ENCODE measurements at regions not wholly inside any gene's neighbourhood (a gene's known extent, or its start where the extent isn't known, plus 50 kb on each side); places are given as distances from the start of the nearest gene placed in this dataset.
"Not testable (repeated sequence)": the region's sequence is repeated elsewhere in the genome, so short reads cannot be mapped to it uniquely, and the experiment has no call there.

DNA sequence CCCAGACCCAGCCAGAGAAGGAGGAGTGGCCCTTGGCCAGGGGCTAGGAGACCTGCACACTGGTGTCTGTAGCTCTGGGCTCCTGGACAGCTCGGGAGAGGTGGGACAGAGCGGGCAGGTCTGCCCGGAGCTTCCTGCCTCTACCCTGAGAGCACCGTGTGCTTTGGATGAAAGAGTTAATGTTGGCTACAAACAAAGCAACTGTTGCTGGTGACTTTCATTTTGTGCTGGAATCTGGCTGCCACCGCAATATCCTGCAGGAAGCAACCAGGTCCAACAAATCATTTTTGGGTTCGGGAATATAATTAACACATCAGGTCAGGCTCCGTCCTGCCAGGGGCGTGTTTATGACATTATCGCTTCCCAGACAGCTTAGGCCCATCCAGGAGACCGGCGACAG, 441.8 kb upstream of the MKI67 start:
- in situ Hi-C loops (cut with HindIII; ENCODE audit: low pct_ligation_motif_present, low pct_unique_long_range_greater_than_20kb, low sequenced_read_pairs) = no loop called here
- no peak for DNase-seq

DNA sequence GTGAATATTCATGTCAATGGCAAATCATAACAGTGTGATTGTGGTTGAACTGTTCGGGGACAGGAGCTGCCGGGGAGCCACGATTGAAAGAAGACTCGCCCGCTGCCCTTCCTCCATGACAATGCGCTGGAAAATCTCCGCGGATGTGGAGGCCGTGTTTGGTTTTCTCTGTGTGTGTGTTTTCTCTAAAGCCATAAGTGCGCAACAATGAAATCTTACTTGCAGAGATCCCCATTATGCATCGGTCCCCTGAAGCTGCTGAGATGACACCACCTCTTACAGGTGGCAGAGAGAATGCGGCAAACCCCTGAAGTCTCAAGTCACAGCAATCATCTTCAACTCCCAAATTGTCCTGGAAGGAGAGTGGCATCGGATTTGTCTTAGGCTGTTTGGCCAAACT, 442.3 kb upstream of the MKI67 start:
- no peak for DNase-seq
- in situ Hi-C loops (cut with HindIII; ENCODE audit: low pct_ligation_motif_present, low pct_unique_long_range_greater_than_20kb, low sequenced_read_pairs) = no loop called here

DNA sequence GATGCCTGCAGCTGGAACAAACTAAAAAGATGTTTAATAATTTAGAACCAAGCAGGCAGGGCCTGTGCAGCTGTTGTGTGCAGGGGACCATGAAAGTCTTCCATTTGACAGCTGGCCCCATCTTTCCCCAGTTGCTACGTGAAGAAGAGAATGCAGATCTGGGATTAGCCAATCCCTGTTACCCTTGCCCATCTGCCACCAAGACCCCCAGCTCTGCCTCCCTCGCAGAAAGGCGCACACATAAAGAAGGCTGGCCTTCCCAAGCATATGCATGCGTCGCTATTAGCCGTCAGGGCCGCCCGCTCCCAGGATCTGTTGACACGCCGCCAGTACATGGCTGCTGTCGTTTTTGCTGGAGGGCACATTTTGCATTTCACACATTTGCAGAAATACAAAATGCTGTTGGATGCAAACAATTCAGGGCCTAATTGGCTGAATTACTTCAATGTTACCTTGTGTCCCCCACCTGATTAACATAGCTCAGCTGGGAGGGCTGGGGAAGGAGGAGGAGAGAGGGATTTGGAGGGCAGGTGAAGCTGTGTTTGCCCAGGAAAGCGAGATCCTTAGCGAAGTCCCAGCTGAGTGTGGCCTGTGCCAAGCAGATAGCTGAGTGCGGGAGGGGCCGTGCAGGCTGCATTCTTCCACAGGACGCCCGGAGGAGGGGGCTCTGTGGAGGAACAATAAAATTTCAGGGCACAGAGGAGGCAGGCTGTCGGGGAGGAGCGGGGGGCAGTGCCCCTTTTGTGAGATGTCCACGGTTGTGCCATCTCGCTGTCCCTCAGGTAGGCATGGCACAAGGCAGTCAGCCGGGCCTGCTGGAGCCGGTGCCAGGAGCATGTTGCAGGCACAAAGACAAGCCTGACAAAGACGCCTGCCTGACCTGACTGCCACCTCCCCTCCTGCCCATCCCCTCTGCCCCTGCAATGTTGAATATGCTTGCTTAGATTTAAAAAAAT, 443.0 kb upstream of the MKI67 start:
- DNase-seq = no peak

DNA sequence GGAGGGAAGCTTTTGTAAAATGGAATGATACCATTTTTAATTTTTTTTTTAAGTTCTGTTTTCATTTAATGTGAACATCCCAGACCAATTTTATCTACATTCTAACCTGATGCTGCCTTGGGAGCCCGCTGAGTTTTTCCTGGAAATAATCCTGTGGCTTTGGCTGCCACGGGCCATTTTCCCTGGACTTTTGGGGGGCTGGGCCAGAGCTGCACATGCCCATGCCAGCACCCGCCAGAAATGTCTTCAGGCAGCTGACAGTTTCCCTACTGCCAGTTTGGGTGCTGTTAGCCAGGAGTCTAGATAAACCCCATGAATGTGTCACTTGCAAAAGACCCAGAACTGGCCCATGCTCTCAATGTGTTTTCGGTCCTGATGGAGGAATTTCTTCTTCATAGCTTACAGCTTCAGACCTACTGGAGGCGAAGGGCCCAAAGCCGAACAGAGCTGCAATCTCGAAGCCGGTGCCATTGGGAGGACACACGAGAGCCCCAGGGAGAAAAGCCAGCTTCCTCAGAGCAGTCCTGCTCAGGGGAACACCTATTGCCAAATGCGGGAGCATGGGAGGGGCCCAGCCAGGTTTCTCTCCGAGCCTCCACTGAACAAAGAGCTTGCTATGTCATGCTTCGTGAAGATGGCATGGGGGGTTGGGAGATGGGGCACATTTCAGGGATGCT, 444.2 kb upstream of the MKI67 start:
- in situ Hi-C loops (cut with HindIII; ENCODE audit: low pct_ligation_motif_present, low pct_unique_long_range_greater_than_20kb, low sequenced_read_pairs) = no loop called here
- DNase-seq = no peak

More for the DNA sequence above, 443.0 kb upstream of the MKI67 start:
- in situ Hi-C loops (cut with HindIII; ENCODE audit: low pct_ligation_motif_present, low pct_unique_long_range_greater_than_20kb, low sequenced_read_pairs) = no loop called here

DNA sequence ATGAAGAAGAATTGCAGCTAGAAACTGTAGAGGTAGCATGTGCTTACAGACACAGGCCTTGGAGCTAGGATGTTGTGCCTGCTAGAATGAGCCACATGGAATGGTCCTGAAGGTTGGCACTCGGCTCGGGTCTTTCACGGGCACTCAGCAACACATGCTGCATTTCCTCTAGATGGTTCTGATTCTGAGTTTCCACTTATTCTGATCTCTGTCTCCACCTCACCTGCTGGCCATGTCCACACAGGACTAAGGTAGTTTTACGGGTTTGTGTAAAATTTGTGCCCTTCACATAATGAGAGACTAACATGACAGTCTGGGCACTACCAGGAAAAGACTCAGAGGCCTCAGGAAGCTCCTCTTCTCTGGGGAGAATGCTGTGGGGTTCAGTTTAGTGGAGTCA, 444.8 kb upstream of the MKI67 start:
- in situ Hi-C loops (cut with HindIII; ENCODE audit: low pct_ligation_motif_present, low pct_unique_long_range_greater_than_20kb, low sequenced_read_pairs) = no loop called here
- DNase-seq = no peak

DNA sequence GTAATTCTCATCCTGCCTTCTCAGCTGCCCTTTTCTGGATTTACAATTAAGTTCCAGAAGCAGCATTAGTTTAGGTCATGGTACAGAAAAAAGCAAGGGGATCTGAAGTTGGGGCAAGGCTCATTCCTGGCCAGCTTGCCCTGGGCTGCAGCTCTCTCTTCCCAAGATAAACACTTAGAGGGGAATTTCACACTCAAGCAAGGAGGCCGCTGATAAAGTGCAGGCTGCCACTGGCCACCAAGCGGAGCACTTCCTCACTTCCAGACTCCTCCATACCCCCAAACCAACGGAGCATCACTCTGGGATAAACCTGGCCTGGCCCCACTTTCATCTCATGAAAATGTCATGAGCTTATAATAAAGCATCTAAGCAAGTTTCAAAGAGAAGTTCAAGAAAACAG, 445.5 kb upstream of the MKI67 start:
- no peak for DNase-seq
- in situ Hi-C loops (cut with HindIII; ENCODE audit: low pct_ligation_motif_present, low pct_unique_long_range_greater_than_20kb, low sequenced_read_pairs) = no loop called here

DNA sequence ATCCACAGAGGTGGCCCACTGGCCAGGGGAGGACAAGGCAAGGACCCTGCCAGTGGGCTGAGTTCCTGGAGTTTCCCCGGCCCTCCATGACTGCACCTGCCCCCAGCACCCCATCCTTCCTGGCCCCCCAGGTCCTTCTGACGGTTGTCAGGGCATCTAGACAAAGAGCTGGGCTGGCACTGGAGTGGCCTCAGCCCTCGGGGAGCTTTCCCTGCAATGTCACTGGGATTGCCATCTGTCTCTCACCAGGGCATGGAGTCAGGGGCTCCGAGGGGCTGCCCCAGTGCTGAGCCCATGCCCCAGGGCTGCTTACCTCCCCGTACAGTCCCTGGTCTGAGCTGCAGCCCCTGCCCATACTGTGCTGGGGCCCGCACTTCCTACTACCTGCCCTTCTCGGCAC, 446.5 kb upstream of the MKI67 start:
- in situ Hi-C loops (cut with HindIII; ENCODE audit: low pct_ligation_motif_present, low pct_unique_long_range_greater_than_20kb, low sequenced_read_pairs) = no loop called here
- DNase-seq = no peak

DNA sequence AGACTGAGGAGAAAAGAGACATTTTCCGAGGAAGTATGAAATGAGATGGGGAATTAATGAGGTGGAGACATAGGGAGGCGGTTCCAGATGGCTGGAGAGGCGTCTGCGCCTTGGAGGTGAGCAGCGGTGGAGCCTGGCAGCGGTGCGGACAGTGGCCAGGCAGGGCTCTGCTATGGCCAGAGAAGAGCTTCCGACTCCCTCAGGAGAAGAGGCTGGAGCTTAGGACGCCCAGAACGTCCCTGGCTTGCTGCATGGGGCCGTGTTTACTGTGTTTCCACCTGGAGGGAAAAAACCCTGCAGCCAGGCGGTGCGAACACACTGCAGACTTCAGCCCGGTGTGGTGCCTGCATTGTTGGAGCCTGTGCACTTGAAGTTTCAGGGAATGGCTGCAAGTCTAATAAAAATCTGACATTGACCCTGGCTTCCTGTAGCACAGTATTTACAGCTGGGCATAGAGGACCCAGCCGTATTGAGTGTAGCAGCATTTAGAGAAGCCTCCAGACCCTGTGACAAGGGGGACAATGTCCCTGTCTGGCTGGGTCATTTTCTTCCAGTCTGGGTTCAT, 447.1 kb upstream of the MKI67 start:
- DNase-seq = no peak
- in situ Hi-C loops (cut with HindIII; ENCODE audit: low pct_ligation_motif_present, low pct_unique_long_range_greater_than_20kb, low sequenced_read_pairs) = no loop called here

DNA sequence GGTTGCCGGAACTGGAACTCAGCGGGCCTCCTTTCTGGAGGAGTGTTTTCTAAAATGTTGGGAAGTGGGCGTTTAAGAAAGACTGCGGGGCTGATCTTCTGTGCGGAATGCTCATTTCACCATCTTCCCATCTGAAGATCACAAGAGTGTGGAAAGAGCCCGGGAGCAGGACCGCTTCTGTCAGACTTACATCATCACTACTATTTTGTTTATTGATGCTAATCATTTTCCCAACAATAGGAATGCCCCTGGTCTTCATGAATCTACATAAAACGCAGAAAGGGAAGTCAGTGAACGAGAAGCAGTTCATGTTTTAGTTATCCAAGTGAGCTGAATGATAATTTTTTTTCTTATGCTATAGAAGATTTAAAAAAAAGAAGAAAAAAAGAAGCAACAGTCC, 447.8 kb upstream of the MKI67 start:
- in situ Hi-C loops (cut with HindIII; ENCODE audit: low pct_ligation_motif_present, low pct_unique_long_range_greater_than_20kb, low sequenced_read_pairs) = no loop called here
- no peak for DNase-seq

DNA sequence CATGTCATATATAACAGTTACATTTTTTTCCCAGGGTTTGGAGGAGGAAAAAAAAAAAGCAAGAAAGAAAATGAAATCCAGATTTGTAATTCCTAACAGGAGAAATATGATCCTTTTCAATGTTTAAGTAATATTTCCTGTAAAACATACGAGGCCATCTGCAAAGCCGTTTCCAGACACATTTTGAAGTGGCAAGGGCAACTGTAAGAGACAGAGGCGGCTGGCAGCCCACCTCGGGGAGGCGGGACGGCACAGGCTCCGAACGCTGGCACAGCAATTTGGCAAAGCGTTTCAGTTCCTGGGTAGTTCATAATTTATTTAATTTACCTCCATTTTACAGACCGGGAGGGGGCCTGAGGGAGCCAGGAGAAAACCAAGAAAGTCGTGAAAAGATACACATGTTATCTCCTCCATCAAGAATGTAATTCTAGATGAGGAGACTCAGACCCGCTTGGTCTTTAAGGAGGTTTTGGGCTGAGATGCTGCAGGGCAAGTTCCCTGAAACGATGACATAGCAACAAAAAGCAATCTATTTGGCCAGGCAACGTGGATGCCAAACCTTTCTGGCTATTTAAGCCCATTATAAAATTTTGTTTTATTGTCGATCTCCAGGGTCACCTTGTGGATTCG, 448.5 kb upstream of the MKI67 start:
- no peak for DNase-seq
- in situ Hi-C loops (cut with HindIII; ENCODE audit: low pct_ligation_motif_present, low pct_unique_long_range_greater_than_20kb, low sequenced_read_pairs) = no loop called here

DNA sequence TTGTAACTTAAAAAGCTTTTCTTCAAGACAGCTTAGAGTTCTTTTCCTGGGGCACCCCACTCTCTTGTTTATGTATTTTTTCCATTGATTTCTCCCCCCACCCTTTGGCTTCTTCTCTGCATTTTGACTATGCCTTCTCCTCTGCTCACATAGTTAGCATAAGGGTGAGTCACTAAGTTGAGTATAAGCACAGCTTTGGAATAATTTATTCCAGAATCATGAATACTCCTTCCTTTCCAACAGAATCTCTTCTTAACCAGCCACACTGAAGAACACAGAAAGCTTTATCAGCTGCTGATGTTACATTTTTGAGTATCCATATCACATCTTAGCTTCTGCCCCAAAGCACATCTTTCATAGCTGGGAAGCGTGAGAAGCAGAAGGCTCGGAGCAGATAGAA, 449.5 kb upstream of the MKI67 start:
- in situ Hi-C loops (cut with HindIII; ENCODE audit: low pct_ligation_motif_present, low pct_unique_long_range_greater_than_20kb, low sequenced_read_pairs) = no loop called here

DNA sequence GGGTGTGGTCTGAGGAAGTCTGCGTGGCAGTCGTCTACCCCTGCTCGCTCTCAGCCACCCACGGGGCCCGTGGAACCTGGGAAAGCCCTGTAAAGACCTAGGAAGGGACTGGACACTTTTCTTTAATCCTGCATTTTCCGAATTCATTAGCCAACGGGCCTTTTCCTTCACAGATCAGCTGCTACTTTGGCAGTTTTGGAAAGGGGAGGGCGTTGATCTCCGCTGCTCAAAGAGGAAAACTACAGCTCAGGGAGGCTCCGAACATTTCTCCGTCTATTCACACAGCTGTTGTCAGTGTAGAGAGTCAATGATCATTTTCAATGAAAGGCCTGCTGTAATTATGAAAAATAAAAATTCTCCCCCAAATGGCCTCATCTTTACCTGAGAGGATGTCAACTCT, 450.1 kb upstream of the MKI67 start:
- no peak for DNase-seq
- in situ Hi-C loops (cut with HindIII; ENCODE audit: low pct_ligation_motif_present, low pct_unique_long_range_greater_than_20kb, low sequenced_read_pairs) = no loop called here

More for the DNA sequence above, 449.5 kb upstream of the MKI67 start:
- no peak for DNase-seq

DNA sequence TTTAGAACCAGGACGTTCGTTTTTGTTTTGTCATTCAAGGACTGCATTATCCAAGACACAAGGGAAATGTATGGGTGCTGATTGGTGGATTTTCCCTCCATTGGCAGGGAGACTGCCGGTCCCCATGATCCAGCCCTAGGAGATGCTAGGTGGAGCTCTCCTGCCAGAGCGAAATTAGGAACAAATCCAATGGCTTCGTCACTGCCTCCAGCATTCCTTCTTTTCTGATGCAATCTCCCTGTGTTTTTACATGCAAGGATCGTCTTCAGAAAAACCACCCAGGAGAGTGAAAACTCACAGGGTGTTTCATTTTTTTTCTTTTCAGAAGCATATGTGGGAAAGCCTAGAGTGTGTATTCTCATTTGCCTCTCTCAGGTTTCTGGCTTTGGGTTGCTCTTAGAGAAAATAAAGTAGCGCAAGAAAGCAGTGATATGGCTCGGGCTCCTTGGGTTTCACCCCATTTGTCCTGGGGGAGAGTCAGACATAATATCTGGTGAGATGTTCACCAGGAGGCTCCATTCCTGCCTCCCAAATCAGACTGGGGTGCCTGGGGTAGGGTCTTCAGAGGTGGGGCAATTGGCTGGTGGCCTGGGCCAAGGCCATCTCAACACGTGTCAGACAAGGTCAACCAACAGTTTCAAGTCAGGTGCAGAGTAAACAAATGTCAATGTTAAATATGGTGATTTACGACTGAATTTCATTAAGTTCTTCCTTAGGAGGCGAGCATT, 450.9 kb upstream of the MKI67 start:
- no peak for DNase-seq
- in situ Hi-C loops (cut with HindIII; ENCODE audit: low pct_ligation_motif_present, low pct_unique_long_range_greater_than_20kb, low sequenced_read_pairs) = no loop called here

DNA sequence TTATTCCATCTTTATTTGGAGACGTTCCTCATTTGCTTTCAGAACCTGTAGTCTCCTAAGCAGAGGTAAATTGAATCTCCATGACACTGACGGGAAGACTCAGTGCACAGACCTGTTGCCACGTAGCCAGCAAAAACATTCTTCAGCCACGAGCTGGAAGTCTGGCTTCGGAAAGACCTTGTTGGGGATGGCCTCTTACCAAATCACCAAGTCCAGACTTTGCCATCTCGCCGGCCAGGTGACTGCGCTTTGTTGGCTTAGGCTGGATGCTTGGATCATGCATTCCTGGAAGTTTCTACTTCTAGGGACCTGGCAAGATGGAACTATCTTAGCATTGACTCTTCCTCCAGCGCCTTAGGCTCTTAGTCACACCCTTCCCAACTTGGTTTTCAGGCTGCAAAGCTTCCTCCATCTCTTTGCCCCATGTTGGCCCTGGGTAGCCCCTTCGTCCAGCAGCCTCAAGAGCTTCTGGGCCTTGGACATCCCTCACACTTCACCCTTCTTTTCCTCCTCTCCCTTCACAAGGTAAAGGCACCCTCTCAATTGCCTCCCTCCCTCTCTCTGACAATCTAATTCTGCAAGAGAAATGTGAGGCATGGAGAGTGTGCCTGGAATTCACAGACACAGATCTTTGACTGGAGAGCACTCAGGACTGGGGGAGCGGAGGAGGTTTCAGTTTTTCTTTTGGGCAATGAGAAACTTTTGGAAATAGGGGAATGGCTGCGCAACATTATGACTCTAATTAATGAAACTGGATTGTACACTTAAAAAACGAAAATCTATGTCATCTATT, 451.9 kb upstream of the MKI67 start:
- in situ Hi-C loops (cut with HindIII; ENCODE audit: low pct_ligation_motif_present, low pct_unique_long_range_greater_than_20kb, low sequenced_read_pairs) = no loop called here
- no peak for DNase-seq

DNA sequence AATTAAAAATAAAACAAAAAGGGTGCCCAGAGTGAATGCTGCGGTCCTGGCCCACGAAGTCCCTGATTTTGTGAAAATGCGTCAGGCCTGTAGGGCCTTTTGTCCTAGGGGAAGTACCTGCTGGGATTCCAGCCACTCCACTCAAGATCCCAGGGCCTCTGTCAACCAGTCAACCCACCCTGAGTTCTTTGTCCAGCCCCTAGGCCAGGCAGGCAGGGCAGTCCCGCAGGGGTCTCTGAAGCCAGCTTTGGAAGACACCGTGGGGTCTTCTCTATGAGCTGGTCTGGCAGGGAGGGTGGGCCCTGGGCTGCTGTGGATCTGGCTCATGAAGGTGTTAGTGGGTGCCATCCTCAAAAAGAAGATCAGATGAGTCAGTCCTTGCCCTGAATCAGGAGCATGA, 452.5 kb upstream of the MKI67 start:
- no peak for DNase-seq
- in situ Hi-C loops (cut with HindIII; ENCODE audit: low pct_ligation_motif_present, low pct_unique_long_range_greater_than_20kb, low sequenced_read_pairs) = no loop called here

DNA sequence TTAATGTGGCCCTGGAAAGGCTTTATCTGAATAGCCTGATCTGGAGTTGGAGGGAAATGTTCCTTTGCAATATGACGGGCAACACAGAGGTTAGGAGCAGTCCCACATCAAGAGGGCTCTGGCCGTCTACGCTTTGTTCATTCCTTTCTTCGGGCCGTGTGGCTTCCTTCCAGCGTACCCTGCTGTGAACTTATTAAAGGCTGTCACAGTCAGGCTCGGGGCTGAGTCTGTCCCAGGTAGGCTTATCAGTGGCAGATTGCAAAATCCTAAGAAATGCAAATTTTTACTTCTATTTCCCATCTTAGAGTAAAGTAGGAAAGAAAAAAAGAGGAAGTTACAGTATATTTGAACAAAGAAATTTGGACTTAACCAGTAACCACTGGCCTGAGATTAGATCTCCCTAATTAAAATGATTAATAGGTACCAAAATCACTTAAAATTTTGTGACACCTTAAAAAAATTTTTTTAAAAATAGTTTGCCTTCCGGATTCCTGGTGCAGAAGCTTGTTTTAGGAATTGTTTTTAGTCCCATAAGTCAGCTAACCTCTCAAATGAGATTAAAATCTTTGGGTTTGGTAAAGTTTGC, 453.1 kb upstream of the MKI67 start:
- in situ Hi-C loops (cut with HindIII; ENCODE audit: low pct_ligation_motif_present, low pct_unique_long_range_greater_than_20kb, low sequenced_read_pairs) = no loop called here
- DNase-seq = no peak

DNA sequence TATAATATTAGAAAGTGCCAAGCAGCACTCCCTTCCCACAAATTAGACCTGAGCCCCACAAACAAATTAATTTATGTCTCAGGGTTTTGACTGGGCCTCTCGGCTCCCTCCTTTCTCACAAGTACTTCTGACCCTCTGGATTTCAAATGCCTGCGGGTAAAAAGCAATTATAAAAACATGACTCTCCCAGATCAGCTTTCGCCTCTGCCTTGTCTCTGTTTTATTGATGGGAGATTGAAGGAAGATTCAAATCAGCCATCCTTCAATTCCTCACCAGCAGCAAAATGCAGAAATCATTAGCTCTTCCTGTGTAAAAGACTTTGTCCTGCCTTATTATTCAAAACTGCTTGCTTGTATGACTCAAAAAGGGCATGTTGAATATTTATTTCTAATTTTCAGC, 453.7 kb upstream of the MKI67 start:
- in situ Hi-C loops (cut with HindIII; ENCODE audit: low pct_ligation_motif_present, low pct_unique_long_range_greater_than_20kb, low sequenced_read_pairs) = no loop called here
- no peak for DNase-seq

DNA sequence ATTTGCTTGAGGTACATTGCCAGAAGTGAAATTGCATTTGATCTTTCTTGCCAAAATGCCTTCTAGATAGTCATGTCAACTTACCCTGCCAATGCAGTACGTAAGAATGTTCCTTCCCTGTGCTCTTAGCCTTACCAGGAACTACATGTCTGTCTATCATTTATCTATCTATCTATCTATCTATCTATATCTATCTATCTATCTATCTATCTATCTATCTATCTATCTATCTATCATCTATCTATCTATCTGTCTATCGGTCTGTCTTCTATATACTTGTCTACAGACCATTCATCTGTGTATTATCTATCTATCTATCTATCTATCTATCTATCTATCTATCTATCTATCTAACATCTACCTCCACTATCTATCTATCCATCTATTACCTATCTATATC, 456.9 kb upstream of the MKI67 start:
- in situ Hi-C loops (cut with HindIII; ENCODE audit: low pct_ligation_motif_present, low pct_unique_long_range_greater_than_20kb, low sequenced_read_pairs); DNase-seq: not testable (repeated sequence)
